C4-2B (cell line): ENCODE measurements at regions not wholly inside any gene's neighbourhood (a gene's known extent, or its start where the extent isn't known, plus 50 kb on each side); places are given as distances from the start of the nearest gene placed in this dataset.

Source experiments
- ZFX ChIP-seq: fragments of 450-650 bp; IDR thresholded peaks from 2 replicates; pipeline ENCODE4 v1.6.1; 2017
- TF ChIP-seq, protein P1 (sequence below): fragments of 450-650 bp; conservative IDR thresholded peaks from 2 replicates; pipeline ENCODE4 v1.5.1; 2017; ENCODE audit warnings: mild to moderate bottlenecking

DNA sequence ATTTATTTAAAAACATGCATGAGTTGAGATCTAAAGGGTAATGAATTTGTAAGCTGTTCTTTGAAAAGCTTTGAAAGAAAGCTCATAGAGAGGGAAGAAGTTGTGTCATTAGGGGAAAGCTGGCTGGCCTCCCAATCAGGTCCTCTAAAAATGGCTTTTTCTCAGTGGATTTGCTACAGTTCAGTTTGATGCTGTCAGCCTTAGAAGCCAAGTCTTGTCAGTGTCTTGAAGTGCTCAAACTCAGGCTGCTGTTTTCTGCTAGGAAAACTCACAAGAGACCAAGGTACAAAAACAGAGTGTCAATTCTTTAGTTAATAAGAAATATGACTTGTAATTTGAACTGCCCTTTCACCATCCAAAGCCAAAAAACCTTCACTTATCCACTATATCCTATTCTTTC is 243.8 kb downstream of the OTOL1 start:
- TF ChIP-seq, protein P1, sequence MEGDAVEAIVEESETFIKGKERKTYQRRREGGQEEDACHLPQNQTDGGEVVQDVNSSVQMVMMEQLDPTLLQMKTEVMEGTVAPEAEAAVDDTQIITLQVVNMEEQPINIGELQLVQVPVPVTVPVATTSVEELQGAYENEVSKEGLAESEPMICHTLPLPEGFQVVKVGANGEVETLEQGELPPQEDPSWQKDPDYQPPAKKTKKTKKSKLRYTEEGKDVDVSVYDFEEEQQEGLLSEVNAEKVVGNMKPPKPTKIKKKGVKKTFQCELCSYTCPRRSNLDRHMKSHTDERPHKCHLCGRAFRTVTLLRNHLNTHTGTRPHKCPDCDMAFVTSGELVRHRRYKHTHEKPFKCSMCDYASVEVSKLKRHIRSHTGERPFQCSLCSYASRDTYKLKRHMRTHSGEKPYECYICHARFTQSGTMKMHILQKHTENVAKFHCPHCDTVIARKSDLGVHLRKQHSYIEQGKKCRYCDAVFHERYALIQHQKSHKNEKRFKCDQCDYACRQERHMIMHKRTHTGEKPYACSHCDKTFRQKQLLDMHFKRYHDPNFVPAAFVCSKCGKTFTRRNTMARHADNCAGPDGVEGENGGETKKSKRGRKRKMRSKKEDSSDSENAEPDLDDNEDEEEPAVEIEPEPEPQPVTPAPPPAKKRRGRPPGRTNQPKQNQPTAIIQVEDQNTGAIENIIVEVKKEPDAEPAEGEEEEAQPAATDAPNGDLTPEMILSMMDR = no peak
- TF ChIP-seq ZFX = no peak
